ENCODE measurements at regions not wholly inside any gene's neighbourhood (a gene's known extent, or its start where the extent isn't known, plus 50 kb on each side); places are given as distances from the start of the nearest gene placed in this dataset.

DNA sequence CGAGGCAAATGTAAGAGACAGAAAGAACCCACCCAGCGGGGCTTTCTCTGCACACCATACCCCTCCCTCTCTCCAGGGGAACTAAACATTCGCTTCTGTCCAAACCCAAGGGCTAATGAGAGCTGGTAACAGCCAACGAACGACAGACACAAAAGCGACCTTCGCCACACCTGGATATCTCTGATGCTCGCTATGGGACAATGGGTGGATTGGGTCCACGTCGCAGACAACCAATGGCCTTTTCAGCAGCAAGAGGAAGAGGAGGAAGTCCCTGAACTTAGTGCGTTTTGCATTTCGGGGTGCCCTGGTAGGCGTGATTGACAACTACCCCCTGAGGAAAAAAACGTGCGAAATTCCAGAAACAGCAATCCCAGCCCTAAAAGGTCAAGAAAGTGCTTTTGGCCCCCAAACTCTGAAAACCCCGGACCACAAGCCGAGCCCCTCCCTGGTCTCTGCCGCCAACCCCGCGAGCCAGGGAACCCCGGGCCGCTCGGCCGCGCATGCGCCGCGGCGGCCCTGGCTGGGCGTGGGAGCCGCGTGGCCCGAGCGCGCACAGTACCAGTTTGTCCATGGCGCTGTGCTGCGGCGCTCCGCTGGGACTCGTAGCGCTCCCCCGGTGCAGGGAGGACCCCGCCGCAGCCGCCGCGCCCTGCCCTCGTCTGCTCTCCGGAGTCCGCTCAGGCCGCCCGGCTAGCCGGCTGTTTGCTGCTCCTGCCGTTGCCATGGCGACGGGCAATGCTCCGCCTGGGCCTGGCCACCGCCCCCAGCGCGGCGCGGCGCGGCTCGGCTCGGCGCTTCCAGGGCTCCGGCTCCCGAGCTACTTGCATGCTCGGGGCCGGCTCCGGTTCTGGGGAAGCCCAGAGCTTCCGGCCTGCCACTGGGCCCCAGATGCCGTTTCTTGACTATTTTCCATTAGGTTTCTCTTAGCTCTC is 66.9 kb upstream of the DNAH5 start:
- TF ChIP-seq, protein P1, sequence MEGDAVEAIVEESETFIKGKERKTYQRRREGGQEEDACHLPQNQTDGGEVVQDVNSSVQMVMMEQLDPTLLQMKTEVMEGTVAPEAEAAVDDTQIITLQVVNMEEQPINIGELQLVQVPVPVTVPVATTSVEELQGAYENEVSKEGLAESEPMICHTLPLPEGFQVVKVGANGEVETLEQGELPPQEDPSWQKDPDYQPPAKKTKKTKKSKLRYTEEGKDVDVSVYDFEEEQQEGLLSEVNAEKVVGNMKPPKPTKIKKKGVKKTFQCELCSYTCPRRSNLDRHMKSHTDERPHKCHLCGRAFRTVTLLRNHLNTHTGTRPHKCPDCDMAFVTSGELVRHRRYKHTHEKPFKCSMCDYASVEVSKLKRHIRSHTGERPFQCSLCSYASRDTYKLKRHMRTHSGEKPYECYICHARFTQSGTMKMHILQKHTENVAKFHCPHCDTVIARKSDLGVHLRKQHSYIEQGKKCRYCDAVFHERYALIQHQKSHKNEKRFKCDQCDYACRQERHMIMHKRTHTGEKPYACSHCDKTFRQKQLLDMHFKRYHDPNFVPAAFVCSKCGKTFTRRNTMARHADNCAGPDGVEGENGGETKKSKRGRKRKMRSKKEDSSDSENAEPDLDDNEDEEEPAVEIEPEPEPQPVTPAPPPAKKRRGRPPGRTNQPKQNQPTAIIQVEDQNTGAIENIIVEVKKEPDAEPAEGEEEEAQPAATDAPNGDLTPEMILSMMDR (IDR thresholded peaks at IDR 0.05) = no peak
- no peak for TF ChIP-seq POLR2A (IDR thresholded peaks at IDR 0.05)

Measured in Peyer's patch (tissue), 4 donors.